ENCODE measurements at regions not wholly inside any gene's neighbourhood (a gene's known extent, or its start where the extent isn't known, plus 50 kb on each side); places are given as distances from the start of the nearest gene placed in this dataset.
"Not testable (repeated sequence)": the region's sequence is repeated elsewhere in the genome, so short reads cannot be mapped to it uniquely, and the experiment has no call there.

DNA sequence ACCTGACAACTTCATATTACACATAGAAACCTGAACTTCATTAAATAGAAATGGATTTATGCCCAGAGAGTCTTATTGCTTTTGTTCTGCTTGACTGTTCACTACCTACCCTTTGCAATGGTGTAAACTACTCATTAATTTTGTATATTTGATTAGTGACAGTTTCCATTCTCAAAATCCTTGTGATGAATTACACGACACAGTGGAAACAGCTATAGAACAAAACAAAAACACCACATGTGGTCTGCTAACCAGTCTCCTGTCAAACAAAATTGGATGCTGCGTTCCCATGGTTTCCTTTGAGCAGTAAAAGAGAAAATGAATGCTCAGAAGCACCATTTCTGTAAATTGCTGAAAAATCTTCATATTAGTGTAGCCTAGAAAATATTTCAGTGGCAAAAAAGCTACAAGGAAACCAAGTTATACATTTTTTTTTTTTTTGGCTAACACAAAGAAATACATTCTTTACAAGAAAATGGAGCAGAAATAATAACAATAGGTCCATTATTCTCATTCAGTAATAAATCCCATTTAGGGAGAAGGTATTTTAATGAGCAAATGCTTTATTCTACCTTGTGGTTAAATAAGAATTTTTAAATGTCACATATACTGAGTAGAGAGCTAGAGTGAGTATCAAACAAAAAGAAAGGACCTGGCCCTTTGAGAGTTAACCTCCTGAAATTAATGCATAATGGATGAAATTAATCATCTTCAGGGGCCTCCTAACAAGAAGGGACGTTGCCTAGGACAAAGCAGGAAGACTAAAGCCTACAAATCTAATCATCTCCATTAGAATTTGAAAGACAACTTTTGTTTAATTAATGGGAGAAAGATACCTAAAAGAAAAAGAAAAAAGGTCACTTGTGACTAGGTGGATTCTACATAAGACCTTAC, 355.1 kb upstream of the ZC3H15 start:
- no peak for DNase-seq
- TF ChIP-seq GATA1 (IDR thresholded peaks at IDR 0.05; ENCODE audit: low read depth, low read length), result no peak

DNA sequence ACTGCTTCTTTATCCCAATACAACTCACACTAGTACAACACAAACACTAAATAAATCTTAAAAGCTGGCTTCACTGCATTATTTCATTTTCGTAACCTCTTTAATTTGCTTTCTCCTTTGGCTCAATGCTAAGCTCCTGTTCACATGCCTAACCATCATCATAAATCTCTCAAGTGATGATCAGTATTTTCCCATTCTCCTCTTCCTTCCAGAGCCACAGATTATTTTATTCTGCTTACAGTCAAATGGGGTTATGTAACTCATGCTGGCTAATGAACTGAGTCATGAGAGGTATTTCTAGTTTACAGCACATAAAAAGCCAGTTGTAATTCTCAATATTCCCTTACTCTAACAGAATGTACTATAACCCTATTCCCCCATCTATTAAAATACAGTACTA, 350.4 kb upstream of the ZC3H15 start:
- TF ChIP-seq POLR2A (IDR thresholded peaks at IDR 0.05; ENCODE audit: low read length) (no peak), GATA1 (IDR thresholded peaks at IDR 0.05; ENCODE audit: low read depth, low read length) (no peak)
- DNase-seq, result no peak

DNA sequence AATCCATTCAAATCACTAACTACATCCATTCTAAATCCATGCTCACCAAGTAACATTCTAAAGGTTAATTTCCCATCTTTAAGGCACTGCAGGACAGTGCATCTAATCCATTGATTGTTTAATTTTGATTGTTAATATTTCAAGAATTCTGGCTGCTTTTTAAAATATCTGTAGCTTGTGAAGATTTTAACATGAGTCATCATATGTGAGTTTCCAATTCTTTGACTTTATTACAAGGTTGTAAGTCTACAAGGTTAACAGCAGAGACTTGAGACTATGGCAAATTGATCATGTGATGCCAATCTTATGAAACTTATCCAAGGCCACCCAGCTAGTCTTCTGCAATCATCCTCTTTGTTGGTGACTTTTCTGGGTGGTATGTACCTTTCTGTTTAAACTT, 349.2 kb upstream of the ZC3H15 start:
- TF ChIP-seq POLR2A (IDR thresholded peaks at IDR 0.05; ENCODE audit: low read length) (no peak), GATA1 (IDR thresholded peaks at IDR 0.05; ENCODE audit: low read depth, low read length) (no peak)
- no peak for DNase-seq

DNA sequence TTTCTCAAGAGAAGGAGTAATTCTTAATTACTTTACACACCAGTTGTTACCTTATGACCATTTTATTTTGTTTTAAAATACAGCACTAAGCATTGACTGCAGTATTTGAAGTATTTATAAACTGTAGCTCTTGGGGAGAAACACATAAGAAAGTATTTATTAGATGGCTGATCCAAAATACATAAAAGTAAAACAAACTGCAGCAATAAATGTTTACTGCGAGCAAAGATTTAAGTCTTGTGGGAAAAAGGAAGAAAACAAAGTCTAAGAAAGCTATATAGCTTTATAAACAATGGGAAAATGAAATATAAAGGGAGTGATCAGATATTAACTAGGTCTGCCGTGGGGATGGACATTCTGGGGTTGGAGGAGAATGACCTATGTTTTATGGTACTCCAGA, 347.2 kb upstream of the ZC3H15 start:
- TF ChIP-seq GATA1 (IDR thresholded peaks at IDR 0.05; ENCODE audit: low read depth, low read length) (no peak), POLR2A (IDR thresholded peaks at IDR 0.05; ENCODE audit: low read length) (no peak)
- DNase-seq, result no peak

DNA sequence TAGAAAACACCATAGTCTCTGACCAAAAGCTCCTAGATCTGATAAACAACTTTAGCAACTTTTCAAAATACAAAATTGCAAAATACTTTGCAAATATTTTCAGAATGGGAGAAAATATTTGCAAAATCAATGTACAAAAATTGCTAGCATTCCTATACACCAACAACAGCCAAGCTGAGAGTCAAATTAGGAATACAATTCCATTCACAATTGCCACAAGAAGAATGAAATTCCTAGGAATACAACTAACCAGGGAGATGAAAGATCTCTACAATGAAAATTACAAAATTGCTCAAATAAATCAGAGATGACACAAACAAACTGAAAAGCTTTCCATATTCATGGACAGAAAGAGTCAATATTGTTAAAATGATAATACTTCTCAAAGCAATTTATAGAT, 327.0 kb upstream of the ZC3H15 start:
- no peak for TF ChIP-seq POLR2A (IDR thresholded peaks at IDR 0.05; ENCODE audit: low read length)
- TF ChIP-seq GATA1 (IDR thresholded peaks at IDR 0.05; ENCODE audit: low read depth, low read length), result no peak
- no peak for DNase-seq

DNA sequence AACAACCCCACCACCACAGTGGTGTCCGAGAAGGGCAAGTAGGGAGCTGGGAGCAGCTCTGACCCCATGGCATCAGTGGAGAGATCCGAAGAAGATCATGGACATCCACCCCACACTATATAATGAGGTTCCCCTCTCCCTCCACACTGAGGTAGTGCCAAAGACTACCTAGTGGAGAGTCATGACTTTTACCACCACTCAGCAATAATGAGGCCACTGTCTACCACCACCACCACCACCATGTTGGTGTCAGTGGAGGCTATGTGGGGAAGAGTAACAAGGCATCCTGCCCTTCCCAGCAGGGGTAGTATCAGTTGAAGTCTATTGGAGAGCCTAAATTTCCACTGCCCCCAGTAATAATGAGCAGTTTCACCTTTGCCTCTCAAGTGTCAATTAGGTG, 321.7 kb upstream of the ZC3H15 start:
- no peak for DNase-seq
- TF ChIP-seq POLR2A (IDR thresholded peaks at IDR 0.05; ENCODE audit: low read length) (no peak), GATA1 (IDR thresholded peaks at IDR 0.05; ENCODE audit: low read depth, low read length) (no peak)

DNA sequence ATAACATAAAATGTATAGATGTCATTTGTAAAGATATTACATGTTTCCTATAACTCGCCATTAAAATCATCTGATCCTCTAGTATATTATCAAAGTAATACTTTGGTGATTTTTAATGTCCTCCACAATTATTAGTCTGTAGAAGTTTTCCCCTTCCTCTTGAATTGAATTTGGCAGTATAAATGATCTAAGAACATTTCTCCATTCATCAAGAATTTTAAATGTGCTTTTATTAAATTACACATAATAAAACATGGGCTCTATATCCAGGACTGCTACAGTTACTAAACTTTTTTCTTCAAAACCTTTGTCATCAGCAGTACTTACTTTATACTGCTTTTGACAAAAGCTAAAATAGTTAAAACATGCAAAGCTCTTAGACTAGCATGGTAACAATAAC, 315.4 kb upstream of the ZC3H15 start:
- DNase-seq, result no peak
- TF ChIP-seq GATA1 (IDR thresholded peaks at IDR 0.05; ENCODE audit: low read depth, low read length), result no peak
- no peak for TF ChIP-seq POLR2A (IDR thresholded peaks at IDR 0.05; ENCODE audit: low read length)

DNA sequence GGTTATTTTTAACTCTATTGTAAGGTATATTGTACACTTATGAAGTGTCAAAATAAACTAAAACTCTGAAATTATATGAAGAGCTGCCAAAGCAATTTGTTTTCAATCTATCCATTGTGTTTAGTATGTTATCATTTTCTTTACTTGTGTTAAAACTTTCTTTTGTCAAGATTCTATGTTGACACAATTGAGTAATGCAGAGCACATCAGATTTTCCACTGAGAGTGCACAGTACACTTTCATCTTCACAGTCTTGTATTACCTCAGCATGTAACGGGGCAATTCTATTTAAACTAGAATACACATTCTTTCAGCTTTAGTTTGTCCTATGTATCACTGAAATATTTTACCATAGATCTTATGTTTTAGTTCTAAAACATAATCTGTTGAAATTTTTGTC, 304.4 kb upstream of the ZC3H15 start:
- no peak for TF ChIP-seq POLR2A (IDR thresholded peaks at IDR 0.05; ENCODE audit: low read length)
- TF ChIP-seq GATA1 (IDR thresholded peaks at IDR 0.05; ENCODE audit: low read depth, low read length), result no peak
- no peak for DNase-seq

DNA sequence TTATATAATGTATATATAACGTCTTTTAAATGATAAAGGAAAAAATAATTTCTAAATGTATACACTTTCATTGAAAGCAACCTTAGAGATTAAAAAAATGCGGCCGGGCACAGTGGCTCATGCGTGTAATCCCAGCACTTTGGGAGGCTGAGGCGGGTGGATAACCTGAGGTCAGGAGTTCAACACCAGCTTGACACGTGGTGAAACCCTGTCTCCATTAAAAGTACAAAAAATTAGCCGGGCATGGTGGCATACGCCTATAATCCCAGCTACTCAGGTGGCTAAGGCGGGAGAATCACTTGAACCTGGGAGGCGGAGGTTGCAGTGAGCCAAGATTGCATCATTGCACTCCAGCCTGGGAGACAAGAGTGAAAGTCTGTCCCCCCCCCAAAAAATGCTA, 303.7 kb upstream of the ZC3H15 start:
- not testable (repeated sequence) for DNase-seq

DNA sequence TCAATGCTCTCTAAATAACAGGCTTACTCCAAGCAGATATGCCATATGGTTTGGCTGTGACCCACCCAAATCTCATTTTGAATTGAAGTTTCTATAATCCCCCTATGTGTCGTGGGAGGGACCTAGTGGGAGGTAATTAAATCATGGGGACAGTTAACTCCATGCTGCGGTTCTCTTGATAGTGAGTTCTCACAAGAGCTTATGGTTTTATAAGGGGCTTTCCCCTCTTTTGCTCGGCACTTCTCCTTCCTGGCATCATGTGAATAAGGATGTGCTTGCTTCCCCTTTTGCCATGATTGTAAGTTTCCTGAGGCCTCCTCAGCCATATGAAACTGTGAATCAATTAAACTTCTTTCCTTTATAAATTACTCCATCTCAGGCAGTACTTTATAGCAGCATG, 302.7 kb upstream of the ZC3H15 start:
- DNase-seq, result no peak

DNA sequence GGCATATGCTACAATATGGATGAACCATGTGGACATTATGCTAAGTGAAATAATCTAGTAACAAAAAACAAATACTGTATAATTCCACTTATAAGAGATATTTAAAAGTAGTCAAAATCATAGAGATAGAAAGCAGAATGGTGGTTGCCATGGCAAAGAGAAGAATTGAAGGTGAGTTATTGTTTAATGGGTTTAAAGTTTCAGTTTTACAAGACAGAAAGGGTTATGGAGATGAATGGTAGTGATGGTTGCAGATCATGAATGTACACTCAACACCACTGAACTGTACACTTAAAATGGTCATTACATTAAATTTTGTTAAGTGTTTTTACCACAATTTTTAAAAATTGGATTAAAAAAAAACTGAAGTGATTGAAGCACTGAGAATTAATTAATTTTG, 298.2 kb upstream of the ZC3H15 start:
- DNase-seq, result no peak
- TF ChIP-seq POLR2A (IDR thresholded peaks at IDR 0.05; ENCODE audit: low read length) (no peak), GATA1 (IDR thresholded peaks at IDR 0.05; ENCODE audit: low read depth, low read length) (no peak)

More for the DNA sequence above, 302.7 kb upstream of the ZC3H15 start:
- TF ChIP-seq POLR2A (IDR thresholded peaks at IDR 0.05; ENCODE audit: low read length) (no peak), GATA1 (IDR thresholded peaks at IDR 0.05; ENCODE audit: low read depth, low read length) (no peak)

DNA sequence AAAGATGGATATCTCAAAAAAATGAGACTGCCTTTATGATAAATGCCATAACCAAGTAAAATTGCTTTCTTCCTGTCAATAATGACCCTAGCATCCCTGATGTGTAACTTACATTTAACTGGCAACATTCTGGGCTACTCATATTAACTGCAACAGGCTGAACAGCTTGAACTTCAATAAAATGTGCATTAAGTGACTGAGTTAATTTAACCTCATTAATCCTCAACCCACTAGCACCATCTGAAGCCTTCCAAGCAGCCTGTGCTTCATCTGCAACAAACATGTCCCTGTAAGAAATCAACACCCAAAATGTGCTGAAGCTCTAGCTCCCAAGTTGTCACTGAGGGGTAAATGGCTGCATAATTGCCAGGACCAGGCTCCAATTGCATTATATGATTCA, 296.2 kb upstream of the ZC3H15 start:
- TF ChIP-seq GATA1 (IDR thresholded peaks at IDR 0.05; ENCODE audit: low read depth, low read length) (no peak), POLR2A (IDR thresholded peaks at IDR 0.05; ENCODE audit: low read length) (no peak)
- DNase-seq, result no peak

DNA sequence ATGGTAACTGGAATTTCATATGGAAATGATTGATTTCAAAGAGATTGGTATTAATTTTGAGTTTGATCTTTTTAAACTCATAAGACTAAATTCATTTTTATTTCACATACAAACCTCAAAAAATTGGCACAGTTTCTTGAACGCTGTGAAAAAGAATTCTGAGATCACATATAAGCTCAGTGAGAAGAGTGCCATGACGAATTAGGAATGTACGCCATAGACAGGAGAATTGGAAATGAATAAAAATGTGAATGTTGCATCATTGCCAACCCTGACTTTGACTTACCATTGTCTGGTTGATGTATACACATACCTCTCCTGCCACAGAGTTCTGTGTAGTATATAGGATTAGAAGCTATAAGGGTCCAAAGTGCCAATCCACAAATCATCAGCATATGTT, 290.4 kb upstream of the ZC3H15 start:
- no peak for DNase-seq
- TF ChIP-seq POLR2A (IDR thresholded peaks at IDR 0.05; ENCODE audit: low read length) (no peak), GATA1 (IDR thresholded peaks at IDR 0.05; ENCODE audit: low read depth, low read length) (no peak)

DNA sequence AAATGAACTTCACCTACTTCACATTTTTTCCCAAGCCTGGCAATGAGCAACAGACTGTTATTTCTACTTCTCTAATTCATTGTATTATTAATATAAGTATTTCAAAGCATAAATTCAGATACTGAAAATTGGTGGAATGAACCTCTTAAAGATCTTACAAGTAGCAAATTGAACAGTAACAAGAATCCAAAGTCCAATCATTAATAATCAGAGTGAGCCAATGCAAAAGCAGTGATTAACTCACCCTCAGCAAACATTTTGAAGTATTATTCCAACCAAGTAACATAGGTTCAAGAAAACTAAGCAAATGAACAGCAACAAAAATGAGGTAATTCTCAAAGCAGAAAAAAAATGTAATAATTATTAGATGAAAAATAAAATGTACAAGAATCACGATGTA, 288.1 kb upstream of the ZC3H15 start:
- TF ChIP-seq GATA1 (IDR thresholded peaks at IDR 0.05; ENCODE audit: low read depth, low read length) (no peak), POLR2A (IDR thresholded peaks at IDR 0.05; ENCODE audit: low read length) (no peak)
- DNase-seq, result no peak

DNA sequence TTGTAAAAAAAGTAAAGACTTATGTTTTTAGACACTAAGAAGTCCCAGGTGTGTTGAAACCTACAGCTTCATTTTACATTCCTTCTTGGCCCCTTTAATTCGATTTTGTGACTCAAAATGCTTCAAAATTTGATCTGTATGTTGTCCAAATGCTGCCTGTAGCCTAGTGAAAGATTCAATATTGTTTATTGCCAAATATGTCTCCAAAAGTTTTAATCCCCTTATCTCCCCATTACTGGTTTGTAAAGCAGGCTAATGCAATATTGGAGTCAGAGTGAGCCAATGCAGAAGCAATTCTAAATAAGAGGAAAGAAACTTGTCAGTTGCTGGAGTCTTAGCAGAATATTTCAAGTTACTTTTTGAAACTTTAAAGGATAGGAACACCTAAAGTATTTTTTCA, 287.0 kb upstream of the ZC3H15 start:
- no peak for TF ChIP-seq GATA1 (IDR thresholded peaks at IDR 0.05; ENCODE audit: low read depth, low read length)
- no peak for TF ChIP-seq POLR2A (IDR thresholded peaks at IDR 0.05; ENCODE audit: low read length)
- DNase-seq, result no peak
